Esophagus squamous epithelium (tissue), 5 donors: ENCODE measurements at regions not wholly inside any gene's neighbourhood (a gene's known extent, or its start where the extent isn't known, plus 50 kb on each side); places are given as distances from the start of the nearest gene placed in this dataset.

Experiments
- DNase-seq: peaks from one replicate; lab custom pipeline; 2025; lab: John Stamatoyannopoulos, UW
- H3K27ac ChIP-seq, 4 donors: fragments of 200-600 bp; sonication (generic); one replicate each; pipeline ENCODE4 v1.5.1; 2016 to 2019; ENCODE audit warnings: mild to moderate bottlenecking in 1 of 4
- H3K27me3 ChIP-seq, 4 donors: fragments of 200-600 bp; sonication (generic); 1 replicate in 3 of 4; 2 replicates in 1 of 4; pipeline versions ENCODE4 v1.5.1 to v1.6.0; 2017 to 2021; ENCODE audit warnings: antibody characterized with exemption in 1 of 4
- H3K36me3 ChIP-seq, 3 donors: fragments of 200-600 bp; sonication (generic); one replicate each; pipeline ENCODE4 v1.5.1; 2016 to 2019
- H3K4me1 ChIP-seq, 3 donors: fragments of 200-600 bp; sonication (generic); one replicate each; pipeline ENCODE4 v1.5.1; 2017 to 2019
- H3K4me3 ChIP-seq, 4 donors: fragments of 200-600 bp; sonication (generic); 1 replicate in 3 of 4; 2 replicates in 1 of 4; pipeline ENCODE4 v1.5.1; 2016 to 2019; ENCODE audit warnings: mild to moderate bottlenecking in 2 of 4, moderate library complexity in 1 of 4
- H3K9me3 ChIP-seq, 3 donors: fragments of 200-600 bp; sonication (generic); one replicate each; pipeline ENCODE4 v1.5.1; 2016 to 2019
- CTCF ChIP-seq, 6 experiments: fragments of 450-650 bp in 4 of 6; fragments of 200-600 bp in 2 of 6; sonication (generic) in 2 of 6; IDR thresholded peaks; one replicate each; pipeline ENCODE4 v1.5.1; 2016 to 2019; ENCODE audit warnings: antibody characterized with exemption in 6 of 6, mild to moderate bottlenecking in 4 of 6, moderate library complexity in 4 of 6
- POLR2A ChIP-seq, 4 donors: fragments of 450-650 bp; IDR thresholded peaks; one replicate each; pipeline ENCODE4 v1.6.1; 2017; ENCODE audit warnings: antibody characterized with exemption in 4 of 4, mild to moderate bottlenecking in 4 of 4, moderate library complexity in 3 of 4
- WGBS, 2 donors: methylation state at CpG; one replicate each; pipeline ENCODE4 v1.1.5; 2018; 5-methylcytosine and 5-hydroxymethylcytosine counted together
- intact Hi-C: fragments of 100-400 bp; cut with DNase I; formaldehyde crosslinking; loops from one replicate; pipeline ENCODE4 v1.15.0; 2022
- donor health status: DM: yes; HTN: yes; CAD: no.

- no peaks in the 10 kb centered on the region for H3K9me3 ChIP-seq
Observed at GRCh38 chr18:43420950-43421349, 143.7 kb upstream of the SYT4 start.

GRCh38 chr18:43422518-43422917 is 145.2 kb upstream of the SYT4 start:
- intact Hi-C loops = no loop called here
- no peak for DNase-seq
- H3K4me1 ChIP-seq = no peaks in the 10 kb centered on the region
- H3K4me3 ChIP-seq = no peak overlapping the region
- no peaks in the 10 kb centered on the region for H3K36me3 ChIP-seq
- no peak overlapping the region for H3K27ac ChIP-seq
- H3K27me3 ChIP-seq = no peaks in the 10 kb centered on the region
- 32 to 42% methylated on average over 4 of the region's 4 CpGs for WGBS, 2 donors
- no peak for TF ChIP-seq POLR2A (IDR thresholded peaks at IDR 0.05)
- TF ChIP-seq CTCF (IDR thresholded peaks at IDR 0.05) = no peak
- H3K9me3 ChIP-seq = no peaks in the 10 kb centered on the region

More at GRCh38 chr18:43420950-43421349, 143.7 kb upstream of the SYT4 start:
- intact Hi-C loops = no loop called here
- Histone ChIP-seq H3K27ac (no peak overlapping the region), H3K4me1 (no peaks in the 10 kb centered on the region), H3K4me3 (no peak overlapping the region), H3K27me3 (no peaks in the 10 kb centered on the region), H3K36me3 (no peaks in the 10 kb centered on the region)
- no peak for DNase-seq
- TF ChIP-seq CTCF (IDR thresholded peaks at IDR 0.05) = no peak
- no peak for TF ChIP-seq POLR2A (IDR thresholded peaks at IDR 0.05)
- 45 to 47% methylated on average over 2 of the region's 2 CpGs for WGBS, 2 donors

- Histone ChIP-seq H3K4me3 (no peak overlapping the region), H3K9me3 (peaks cover 0 to 10% (median 8%) of the 10 kb centered on the region in 3 donors), H3K27ac (no peak overlapping the region), H3K27me3 (no peaks in the 10 kb centered on the region), H3K4me1 (no peaks in the 10 kb centered on the region), H3K36me3 (no peaks in the 10 kb centered on the region)
- WGBS, 2 donors = 78 to 86% methylated on average over 3 of the region's 3 CpGs
- TF ChIP-seq CTCF (IDR thresholded peaks at IDR 0.05) (no peak), POLR2A (IDR thresholded peaks at IDR 0.05) (no peak)
- no peak for DNase-seq
- intact Hi-C loops = no loop called here
Observed at GRCh38 chr18:43435851-43436250, 158.6 kb upstream of the SYT4 start.

GRCh38 chr18:43442131-43442530 is 164.8 kb upstream of the SYT4 start:
- no peak overlapping the region for H3K4me3 ChIP-seq
- DNase-seq = no peak
- no peaks in the 10 kb centered on the region for H3K27me3 ChIP-seq
- no peak overlapping the region for H3K27ac ChIP-seq
- no peak for TF ChIP-seq POLR2A (IDR thresholded peaks at IDR 0.05)
- no peak for TF ChIP-seq CTCF (IDR thresholded peaks at IDR 0.05)
- intact Hi-C loops = no loop called here
- peaks cover 0 to 10% (median 8%) of the 10 kb centered on the region in 3 donors for H3K9me3 ChIP-seq
- H3K4me1 ChIP-seq = no peaks in the 10 kb centered on the region
- 67 to 71% methylated on average over 4 of the region's 4 CpGs for WGBS, 2 donors
- H3K36me3 ChIP-seq = no peaks in the 10 kb centered on the region

- Histone ChIP-seq H3K4me1 (no peaks in the 10 kb centered on the region), H3K9me3 (peaks cover 0 to 10% (median 8%) of the 10 kb centered on the region in 3 donors), H3K27ac (no peak overlapping the region), H3K4me3 (no peak overlapping the region), H3K36me3 (no peaks in the 10 kb centered on the region), H3K27me3 (no peaks in the 10 kb centered on the region)
- WGBS, 2 donors = 40 to 44% methylated on average over 1 of the region's 1 CpG
- TF ChIP-seq POLR2A (IDR thresholded peaks at IDR 0.05) (no peak), CTCF (IDR thresholded peaks at IDR 0.05) (no peak)
- intact Hi-C loops = no loop called here
- DNase-seq = no peak
Observed at GRCh38 chr18:43442571-43442970, 165.3 kb upstream of the SYT4 start.
